ENCODE measurements at regions not wholly inside any gene's neighbourhood (a gene's known extent, or its start where the extent isn't known, plus 50 kb on each side); places are given as distances from the start of the nearest gene placed in this dataset.
A peak's percentile ranks its signal among the peaks of the same experiment; 100 is the strongest.

GRCh38 chr14:99347561-99347960, 75.6 kb upstream of the BCL11B start:
- no peak for DNase-seq

GRCh38 chr14:99346470-99347080, 74.6 kb upstream of the BCL11B start:
- no peak for DNase-seq

GRCh38 chr14:99345472-99345871, 73.5 kb upstream of the BCL11B start:
- DNase-seq = no peak

- DNase-seq = no peak
Observed at GRCh38 chr14:99344051-99344758, 72.2 kb upstream of the BCL11B start.

GRCh38 chr14:99342906-99343305, 70.9 kb upstream of the BCL11B start:
- DNase-seq = no peak

GRCh38 chr14:99342204-99342603, 70.2 kb upstream of the BCL11B start:
- DNase-seq = no peak

- DNase-seq = no peak
Observed at GRCh38 chr14:99339551-99339950, 67.6 kb upstream of the BCL11B start.

GRCh38 chr14:99338313-99338712, 66.3 kb upstream of the BCL11B start:
- DNase-seq = no peak

GRCh38 chr14:99333841-99334635, 62.0 kb upstream of the BCL11B start:
- DNase-seq = no peak

- no peak for DNase-seq
Observed at GRCh38 chr14:99333214-99333613, 61.2 kb upstream of the BCL11B start.

- no peak for DNase-seq
Observed at GRCh38 chr14:99331811-99332210, 59.8 kb upstream of the BCL11B start.

- no peak for DNase-seq
Observed at GRCh38 chr14:99330316-99331240, 58.6 kb upstream of the BCL11B start.

GRCh38 chr14:99329711-99330315, 57.8 kb upstream of the BCL11B start:
- no peak for DNase-seq

- no peak for DNase-seq
Observed at GRCh38 chr14:99327458-99328250, 55.7 kb upstream of the BCL11B start.

- DNase-seq = peak in 1 of 2 donors; percentile 4
Observed at GRCh38 chr14:99327050-99327449, 55.1 kb upstream of the BCL11B start.

GRCh38 chr14:99326041-99326710, 54.2 kb upstream of the BCL11B start:
- no peak for DNase-seq

GRCh38 chr14:99325591-99325990, 53.6 kb upstream of the BCL11B start:
- DNase-seq = no peak

- DNase-seq = no peak
Observed at GRCh38 chr14:99325016-99325415, 53.0 kb upstream of the BCL11B start.

- DNase-seq = no peak
Observed at GRCh38 chr14:99324291-99324690, 52.3 kb upstream of the BCL11B start.

GRCh38 chr14:99323603-99324185, 51.7 kb upstream of the BCL11B start:
- DNase-seq = no peak

All from CD4-positive, alpha-beta T cell treated with Interleukin-4 for 1 hour (primary cell).